GM20000 (cell line): ENCODE measurements at regions not wholly inside any gene's neighbourhood (a gene's known extent, or its start where the extent isn't known, plus 50 kb on each side); places are given as distances from the start of the nearest gene placed in this dataset.

Experiments used
- DNase-seq: peaks from one replicate; pipeline ENCODE4 v3.0.0; 2012; ENCODE audit warnings: low spot score
- CTCF ChIP-seq: IDR thresholded peaks from 2 replicates; pipeline ENCODE4 v1.5.1; 2012; ENCODE audit warnings: mild to moderate bottlenecking, control low read depth; ENCODE audit errors: extremely low read depth, missing control alignments

- DNase-seq = no peak
- no peak for TF ChIP-seq CTCF
These were observed 374.3 kb downstream of the PCDH7 start for GRCh38 chr4:31094474-31094873.

- TF ChIP-seq CTCF = no peak
These were observed 377.8 kb downstream of the PCDH7 start for GRCh38 chr4:31097999-31098398.

GRCh38 chr4:31100536-31100935 is 380.4 kb downstream of the PCDH7 start:
- no peak for TF ChIP-seq CTCF
- no peak for DNase-seq

More at GRCh38 chr4:31097999-31098398, 377.8 kb downstream of the PCDH7 start:
- no peak for DNase-seq

- TF ChIP-seq CTCF = no peak
- DNase-seq = no peak
These were observed 383.9 kb downstream of the PCDH7 start for GRCh38 chr4:31104043-31104442.

- DNase-seq = no peak
- TF ChIP-seq CTCF = no peak
These were observed 384.4 kb downstream of the PCDH7 start for GRCh38 chr4:31104577-31104976.

GRCh38 chr4:31106419-31106818 is 386.2 kb downstream of the PCDH7 start:
- no peak for TF ChIP-seq CTCF
- no peak for DNase-seq

GRCh38 chr4:31107362-31107761 is 387.2 kb downstream of the PCDH7 start:
- no peak for TF ChIP-seq CTCF
- no peak for DNase-seq
